ENCODE measurements at regions not wholly inside any gene's neighbourhood (a gene's known extent, or its start where the extent isn't known, plus 50 kb on each side); places are given as distances from the start of the nearest gene placed in this dataset.
"Not testable (repeated sequence)": the region's sequence is repeated elsewhere in the genome, so short reads cannot be mapped to it uniquely, and the experiment has no call there.

DNA sequence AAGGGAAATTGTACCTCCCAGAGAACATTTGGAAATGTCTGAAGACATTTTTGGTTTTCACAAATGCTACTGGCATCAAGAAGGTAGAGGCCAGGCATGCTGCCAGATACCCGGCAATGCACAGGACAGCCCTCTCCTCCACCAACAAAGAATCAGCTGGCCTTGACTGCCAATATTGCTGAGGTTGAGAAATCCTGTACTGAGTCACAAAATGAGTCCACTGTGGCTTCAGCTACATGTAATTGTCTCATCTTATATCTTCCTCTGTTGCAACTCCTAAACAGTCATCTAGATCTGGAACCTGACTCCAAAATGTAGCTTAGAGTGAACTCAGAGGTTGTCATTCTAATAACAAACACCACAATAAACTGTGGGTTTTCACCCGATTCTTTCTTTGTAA lies 327.5 kb upstream of the POGK start:
- DNase-seq: no peak

GRCh38 chr1:166514067-166514466 lies 325.2 kb upstream of the POGK start:
- no peak for DNase-seq

DNA sequence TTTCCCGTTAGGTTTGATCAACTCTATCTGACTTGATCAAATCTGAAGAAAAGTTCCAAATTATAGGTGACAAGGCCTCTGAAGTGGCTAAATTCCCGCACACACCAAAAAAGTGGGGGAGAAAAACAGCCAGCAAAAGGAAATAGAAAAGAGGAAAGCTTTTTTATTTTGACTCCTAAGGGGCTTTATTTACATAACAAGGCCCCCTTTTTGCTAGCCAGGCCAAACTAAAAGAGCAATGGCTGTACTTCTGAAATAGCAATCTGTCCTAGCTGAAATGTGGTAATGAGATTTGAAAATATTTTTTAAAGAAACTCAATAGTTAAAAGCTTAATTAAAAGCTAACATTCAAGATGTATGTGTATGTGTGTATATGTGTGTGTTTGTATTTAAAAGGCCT lies 311.5 kb upstream of the POGK start:
- DNase-seq: no peak

DNA sequence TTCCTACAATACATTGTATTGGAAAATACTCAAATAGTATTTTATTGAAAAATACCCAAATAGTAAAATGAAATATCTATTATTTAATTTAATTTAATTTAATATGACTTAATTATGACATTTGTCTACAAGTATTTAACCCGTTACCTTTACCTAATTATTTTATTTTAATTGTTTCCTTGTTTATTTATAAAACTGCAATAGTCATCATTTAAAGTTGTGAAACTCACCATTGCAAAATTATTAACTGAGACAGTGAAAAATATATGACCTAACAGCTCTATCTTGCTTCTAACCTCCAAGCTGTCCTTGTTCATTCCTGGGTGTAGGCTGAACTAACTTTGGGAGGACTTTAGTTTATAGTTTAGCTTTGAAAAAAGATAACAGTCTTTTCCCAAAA lies 300.6 kb upstream of the POGK start:
- DNase-seq: no peak

GRCh38 chr1:166544036-166544435 lies 295.2 kb upstream of the POGK start:
- no peak for DNase-seq

DNA sequence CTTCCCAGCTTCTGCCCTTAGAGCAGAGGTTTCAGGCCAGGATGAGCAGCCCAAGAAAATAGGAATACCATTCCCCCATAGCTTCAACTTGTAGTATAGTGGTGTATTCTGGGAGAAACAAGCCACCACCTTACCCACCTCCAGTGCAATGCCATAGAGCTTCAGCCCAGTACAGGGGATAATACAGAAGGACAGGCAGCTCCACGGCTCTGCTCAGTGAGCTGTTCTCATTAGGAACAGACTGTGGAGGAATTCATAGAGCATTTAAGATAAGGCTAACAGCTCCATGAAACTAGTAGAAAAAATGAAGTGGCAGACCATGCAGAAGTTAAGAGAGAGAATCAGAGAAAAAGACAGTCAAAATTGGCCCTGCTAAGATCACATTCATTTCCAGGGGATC lies 294.7 kb upstream of the POGK start:
- DNase-seq: no peak

- no peak for DNase-seq
Measured at GRCh38 chr1:166552706-166553105, 286.6 kb upstream of the POGK start.

GRCh38 chr1:166570954-166571353 lies 268.3 kb upstream of the POGK start:
- DNase-seq: no peak

- no peak for DNase-seq
Measured at GRCh38 chr1:166573199-166573598, 266.1 kb upstream of the POGK start.

DNA sequence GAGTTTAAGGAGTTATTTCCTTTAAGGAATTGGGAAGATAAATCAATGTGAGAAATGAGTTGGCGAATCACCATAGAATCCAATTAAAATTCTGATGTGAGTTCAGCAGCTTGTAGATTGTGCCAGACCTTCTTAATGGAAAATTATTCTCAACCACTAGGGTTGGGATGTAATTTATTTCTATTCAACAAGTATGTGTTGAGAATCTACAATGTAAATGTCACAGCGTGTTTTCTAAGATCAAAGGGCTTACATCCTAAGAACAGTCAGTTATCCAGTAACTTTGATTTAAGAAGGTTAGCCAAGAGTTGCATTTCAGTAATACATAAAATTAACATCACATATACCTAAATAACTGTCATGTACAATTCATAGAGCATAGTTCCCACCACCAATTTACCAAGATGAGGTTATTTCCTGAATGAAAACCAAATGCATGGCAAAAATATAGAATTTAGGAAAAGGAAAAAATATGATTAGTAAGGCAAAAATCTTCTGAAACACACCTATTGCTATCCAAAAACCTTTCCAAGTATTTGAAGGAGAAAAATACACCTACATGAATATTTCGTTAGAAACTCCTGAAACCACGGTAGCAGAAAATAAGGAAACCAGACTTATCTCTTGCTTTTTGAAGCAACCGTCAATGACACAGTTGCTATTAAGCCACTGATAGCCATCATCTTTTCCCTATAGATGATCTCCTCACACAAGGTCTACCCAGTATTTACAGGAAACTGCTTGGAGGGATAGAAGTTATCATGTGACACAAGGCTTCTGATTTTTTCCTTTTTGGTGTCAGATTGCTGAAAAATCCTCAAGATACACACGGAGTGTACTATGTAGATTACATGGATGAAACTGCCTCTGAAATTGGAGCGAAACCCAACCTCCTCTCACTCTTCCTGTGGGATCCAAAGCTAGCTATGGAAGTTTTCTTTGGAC lies 259.4 kb upstream of the POGK start:
- no peak for DNase-seq

- DNase-seq: no peak
Measured at GRCh38 chr1:166588741-166589140, 250.5 kb upstream of the POGK start.

DNA sequence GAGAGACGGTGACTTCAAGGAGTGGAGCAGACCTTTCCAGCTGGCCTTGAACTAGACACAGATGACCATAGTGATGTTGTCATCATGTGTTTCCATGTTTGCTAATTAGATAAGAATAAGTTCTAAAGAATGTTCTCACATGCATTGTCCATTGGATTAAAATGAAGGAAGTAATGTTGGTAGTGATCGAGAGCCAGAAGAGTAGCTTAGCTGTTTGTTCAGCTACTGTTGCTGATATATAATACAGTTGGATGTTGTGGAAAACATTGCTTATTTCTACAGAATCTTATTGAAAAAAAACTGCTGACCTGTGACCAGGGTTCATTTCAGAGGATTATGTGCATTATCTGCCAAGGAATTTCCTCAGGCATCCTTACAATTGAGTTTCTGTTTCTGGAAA lies 249.1 kb upstream of the POGK start:
- no peak for DNase-seq

DNA sequence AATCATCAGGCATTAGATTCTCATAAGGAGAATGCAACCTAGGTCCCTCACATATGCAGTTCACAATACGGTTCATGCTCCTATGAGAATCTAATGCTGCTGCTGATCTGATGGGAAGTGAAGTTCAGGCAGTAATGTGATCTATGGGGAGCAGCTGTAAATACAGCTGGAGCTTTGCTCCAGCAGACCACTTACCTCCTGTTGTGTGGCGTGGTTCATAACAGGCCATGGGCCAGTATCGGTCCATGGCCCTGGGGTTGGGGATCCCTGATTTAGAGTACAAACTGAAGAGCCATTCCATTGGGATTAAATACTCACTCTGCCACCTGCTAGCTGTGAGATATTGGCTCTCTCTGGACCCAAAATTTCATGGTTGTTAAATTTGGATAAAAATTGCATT lies 244.6 kb upstream of the POGK start:
- DNase-seq: no peak

GRCh38 chr1:166597516-166597915 lies 241.8 kb upstream of the POGK start:
- DNase-seq: no peak

- DNase-seq: no peak
Measured at GRCh38 chr1:166600574-166600973, 238.7 kb upstream of the POGK start.

GRCh38 chr1:166601650-166602278 lies 237.5 kb upstream of the POGK start:
- DNase-seq: no peak

- not testable (repeated sequence) for DNase-seq
Measured at GRCh38 chr1:166602801-166603200, 236.5 kb upstream of the POGK start.

GRCh38 chr1:166603296-166603695 lies 236.0 kb upstream of the POGK start:
- DNase-seq: no peak

DNA sequence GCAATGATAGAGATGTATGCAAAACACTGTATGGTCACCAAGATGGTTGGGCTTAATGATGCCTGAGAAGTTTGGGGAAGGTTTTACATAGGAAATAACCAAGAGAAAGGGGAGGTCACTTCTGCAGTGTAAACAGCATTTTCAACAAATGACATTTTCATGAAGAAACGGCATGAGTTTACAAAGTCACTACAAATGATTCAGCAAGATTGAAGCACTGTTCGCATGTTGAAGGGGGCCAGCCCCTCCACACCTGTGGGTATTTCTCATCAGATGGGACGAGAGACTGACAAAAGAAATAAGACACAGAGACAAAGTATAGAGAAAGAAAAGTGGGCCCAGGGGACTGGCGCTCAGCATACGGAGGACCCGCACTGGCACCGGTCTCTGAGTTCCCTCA lies 234.1 kb upstream of the POGK start:
- DNase-seq: no peak

DNA sequence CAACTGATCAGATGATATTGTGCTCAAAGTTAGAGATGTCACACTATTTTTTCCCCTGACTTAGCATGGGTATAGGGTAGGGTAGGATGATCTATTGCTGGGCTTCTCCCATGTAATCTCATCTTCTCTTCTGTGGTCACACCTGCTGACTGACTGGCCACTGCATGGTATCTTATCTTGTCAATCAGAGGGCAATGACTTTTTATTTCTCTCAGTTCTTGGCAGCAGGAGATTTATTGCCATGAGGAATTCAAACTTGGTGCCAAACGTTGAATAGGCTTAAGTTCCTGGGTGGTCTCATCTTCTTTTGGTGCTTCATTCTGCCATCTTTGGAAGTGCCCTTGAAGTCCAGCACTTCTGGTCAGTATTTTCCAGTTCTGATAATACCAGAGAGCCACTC lies 226.4 kb upstream of the POGK start:
- no peak for DNase-seq

DNA sequence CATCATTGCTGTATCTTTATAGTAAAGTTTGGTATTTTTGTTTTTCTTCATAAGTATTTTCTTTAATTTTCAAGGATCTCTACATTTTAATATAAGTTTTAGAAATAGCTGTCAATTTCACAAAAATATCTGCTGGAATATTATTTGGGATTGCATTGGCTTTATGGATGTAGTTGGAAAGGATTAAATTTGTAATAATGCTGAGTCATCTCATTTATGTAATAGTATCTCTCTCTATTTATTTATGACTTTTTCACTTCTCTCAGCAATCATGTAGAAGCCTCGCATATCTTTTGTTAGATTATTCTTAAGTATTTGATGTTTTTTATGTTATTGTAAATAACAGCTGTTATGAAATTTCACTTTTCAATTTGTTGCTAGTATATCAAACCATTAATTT lies 223.1 kb upstream of the POGK start:
- no peak for DNase-seq

GRCh38 chr1:166626711-166627110 lies 212.6 kb upstream of the POGK start:
- no peak for DNase-seq

- DNase-seq: no peak
Measured at GRCh38 chr1:166627558-166627957, 211.7 kb upstream of the POGK start.

GRCh38 chr1:166628259-166628658 lies 211.0 kb upstream of the POGK start:
- no peak for DNase-seq

- no peak for DNase-seq
Measured at GRCh38 chr1:166629946-166630345, 209.3 kb upstream of the POGK start.

All from CD4-positive, alpha-beta T cell treated with Interleukin-21 for 1 hour (primary cell).